DOHH2 (cell line): ENCODE measurements at regions not wholly inside any gene's neighbourhood (a gene's known extent, or its start where the extent isn't known, plus 50 kb on each side); places are given as distances from the start of the nearest gene placed in this dataset.
"Not testable (repeated sequence)": the region's sequence is repeated elsewhere in the genome, so short reads cannot be mapped to it uniquely, and the experiment has no call there.

Experiments used
- EZH2phosphoT487 ChIP-seq: fragments of 200-600 bp; sonication (generic); IDR thresholded peaks from 2 replicates; pipeline ENCODE4 v1.6.1; 2017; ENCODE audit warnings: borderline replicate concordance, mild to moderate bottlenecking, antibody characterized with exemption, low read length, moderate library complexity, mixed read lengths
- TF ChIP-seq, protein P1 (sequence below): fragments of 200-600 bp; sonication (generic); IDR thresholded peaks from one replicate; pipeline ENCODE4 v1.5.1; 2014; ENCODE audit warnings: antibody characterized with exemption, mild to moderate bottlenecking, low read depth, low read length; ENCODE audit not compliant: poor library complexity, severe bottlenecking

DNA sequence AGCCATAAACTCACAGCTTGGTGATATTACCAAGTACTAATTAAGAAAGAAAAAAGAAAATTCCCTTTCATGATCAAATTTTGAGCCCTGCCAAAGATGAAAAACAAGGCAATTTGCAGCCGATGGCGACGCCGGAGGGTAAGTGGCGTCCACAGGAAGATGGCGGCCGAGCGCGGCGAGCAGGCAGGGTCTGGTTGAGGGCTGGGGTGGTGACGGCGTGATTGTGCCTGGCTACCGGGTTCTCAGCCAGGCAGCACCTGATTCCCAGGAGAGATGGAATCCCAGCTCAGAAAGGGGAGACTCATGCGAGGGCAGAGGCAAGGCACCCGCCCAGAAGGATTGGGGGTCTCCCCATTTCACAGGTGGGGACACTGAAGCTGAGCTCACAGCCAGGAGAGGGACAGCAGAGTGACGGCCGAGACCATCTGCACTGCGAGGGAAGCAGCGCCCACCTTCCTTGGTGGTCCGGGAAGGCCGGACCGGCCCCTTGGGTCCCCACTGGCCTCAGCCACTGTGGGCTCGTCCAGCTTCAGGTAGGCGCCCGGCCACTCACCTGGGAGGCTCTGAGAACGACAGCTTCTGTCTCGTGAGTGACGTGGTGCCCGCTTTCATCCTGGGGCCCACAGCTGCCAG lies 145.8 kb downstream of the IGLL1 start:
- TF ChIP-seq, protein P1, sequence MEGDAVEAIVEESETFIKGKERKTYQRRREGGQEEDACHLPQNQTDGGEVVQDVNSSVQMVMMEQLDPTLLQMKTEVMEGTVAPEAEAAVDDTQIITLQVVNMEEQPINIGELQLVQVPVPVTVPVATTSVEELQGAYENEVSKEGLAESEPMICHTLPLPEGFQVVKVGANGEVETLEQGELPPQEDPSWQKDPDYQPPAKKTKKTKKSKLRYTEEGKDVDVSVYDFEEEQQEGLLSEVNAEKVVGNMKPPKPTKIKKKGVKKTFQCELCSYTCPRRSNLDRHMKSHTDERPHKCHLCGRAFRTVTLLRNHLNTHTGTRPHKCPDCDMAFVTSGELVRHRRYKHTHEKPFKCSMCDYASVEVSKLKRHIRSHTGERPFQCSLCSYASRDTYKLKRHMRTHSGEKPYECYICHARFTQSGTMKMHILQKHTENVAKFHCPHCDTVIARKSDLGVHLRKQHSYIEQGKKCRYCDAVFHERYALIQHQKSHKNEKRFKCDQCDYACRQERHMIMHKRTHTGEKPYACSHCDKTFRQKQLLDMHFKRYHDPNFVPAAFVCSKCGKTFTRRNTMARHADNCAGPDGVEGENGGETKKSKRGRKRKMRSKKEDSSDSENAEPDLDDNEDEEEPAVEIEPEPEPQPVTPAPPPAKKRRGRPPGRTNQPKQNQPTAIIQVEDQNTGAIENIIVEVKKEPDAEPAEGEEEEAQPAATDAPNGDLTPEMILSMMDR, result not testable (repeated sequence)
- not testable (repeated sequence) for TF ChIP-seq EZH2phosphoT487
